Uterus (tissue), 3 donors: ENCODE measurements at regions not wholly inside any gene's neighbourhood (a gene's known extent, or its start where the extent isn't known, plus 50 kb on each side); places are given as distances from the start of the nearest gene placed in this dataset.

ENCODE experiments used
- DNase-seq, 2 donors: peaks; one replicate each; pipeline ENCODE4 v3.0.0-alpha.2; 2019 to 2020
- H3K27ac ChIP-seq, 2 donors: fragments of 200-600 bp; sonication (generic); 1 replicate in 1 of 2; 2 replicates in 1 of 2; pipeline ENCODE4 v1.5.1; 2016 to 2018
- H3K27me3 ChIP-seq, 2 donors: fragments of 200-600 bp; sonication (generic); one replicate each; pipeline ENCODE4 v1.5.1; 2018 to 2019; ENCODE audit warnings: control low read depth in 1 of 2
- H3K36me3 ChIP-seq, 2 donors: fragments of 200-600 bp; sonication (generic); one replicate each; pipeline ENCODE4 v1.5.1; 2019; ENCODE audit warnings: control low read depth in 1 of 2
- H3K4me1 ChIP-seq, 2 donors: fragments of 200-600 bp; sonication (generic); one replicate each; pipeline ENCODE4 v1.5.1; 2018 to 2019; ENCODE audit warnings: control low read depth in 1 of 2
- H3K4me3 ChIP-seq, 2 donors: fragments of 200-600 bp; sonication (generic); 1 replicate in 1 of 2; 2 replicates in 1 of 2; pipeline ENCODE4 v1.5.1; 2018 to 2019; ENCODE audit warnings: mild to moderate bottlenecking in 1 of 2
- H3K9me3 ChIP-seq, 2 donors: fragments of 200-600 bp; sonication (generic); one replicate each; pipeline ENCODE4 v1.5.1; 2019; ENCODE audit warnings: control low read depth in 1 of 2
- POLR2A ChIP-seq, 2 donors: fragments of 450-650 bp; IDR thresholded peaks; one replicate each; pipeline ENCODE4 v1.6.1; 2016; ENCODE audit warnings: antibody characterized with exemption in 2 of 2, mild to moderate bottlenecking in 1 of 2, moderate library complexity in 1 of 2
- intact Hi-C: fragments of 100-400 bp; cut with DNase I; formaldehyde crosslinking; loops from one replicate; pipeline ENCODE4 v1.15.1; 2023; ENCODE audit warnings: low total_unique reads
- TF ChIP-seq, protein P1 (sequence below), 4 experiments: fragments of 200-600 bp in 2 of 4; fragments of 450-650 bp in 2 of 4; sonication (generic) in 2 of 4; IDR thresholded peaks; one replicate each; pipeline ENCODE4 v1.5.1; 2016 to 2019; ENCODE audit warnings: antibody characterized with exemption in 4 of 4, mild to moderate bottlenecking in 2 of 4, moderate library complexity in 1 of 4
- donor health status: DM: yes; HTN: yes; CAD: no.

DNA sequence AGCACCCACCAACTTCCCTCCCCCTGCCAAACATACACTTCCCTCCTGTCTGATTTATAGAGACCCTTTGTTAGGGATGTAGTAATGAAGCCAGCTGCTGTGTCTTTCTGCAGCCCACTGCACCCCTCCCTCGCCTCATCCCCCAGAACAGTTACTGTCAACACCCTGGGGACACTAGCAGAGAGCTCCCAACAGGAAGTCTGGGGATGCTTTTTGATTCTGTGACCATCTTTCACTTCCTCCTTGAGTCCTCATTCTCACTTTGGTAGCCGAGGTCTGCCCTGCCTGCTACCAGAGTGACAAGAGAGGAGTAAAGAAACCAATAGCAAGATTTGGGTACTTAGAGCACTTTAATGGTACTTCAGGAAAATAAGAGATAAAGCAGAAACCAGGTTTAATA, 201.6 kb downstream of the SATB1 start:
- TF ChIP-seq POLR2A (IDR thresholded peaks at IDR 0.05): no peak
- TF ChIP-seq, protein P1, sequence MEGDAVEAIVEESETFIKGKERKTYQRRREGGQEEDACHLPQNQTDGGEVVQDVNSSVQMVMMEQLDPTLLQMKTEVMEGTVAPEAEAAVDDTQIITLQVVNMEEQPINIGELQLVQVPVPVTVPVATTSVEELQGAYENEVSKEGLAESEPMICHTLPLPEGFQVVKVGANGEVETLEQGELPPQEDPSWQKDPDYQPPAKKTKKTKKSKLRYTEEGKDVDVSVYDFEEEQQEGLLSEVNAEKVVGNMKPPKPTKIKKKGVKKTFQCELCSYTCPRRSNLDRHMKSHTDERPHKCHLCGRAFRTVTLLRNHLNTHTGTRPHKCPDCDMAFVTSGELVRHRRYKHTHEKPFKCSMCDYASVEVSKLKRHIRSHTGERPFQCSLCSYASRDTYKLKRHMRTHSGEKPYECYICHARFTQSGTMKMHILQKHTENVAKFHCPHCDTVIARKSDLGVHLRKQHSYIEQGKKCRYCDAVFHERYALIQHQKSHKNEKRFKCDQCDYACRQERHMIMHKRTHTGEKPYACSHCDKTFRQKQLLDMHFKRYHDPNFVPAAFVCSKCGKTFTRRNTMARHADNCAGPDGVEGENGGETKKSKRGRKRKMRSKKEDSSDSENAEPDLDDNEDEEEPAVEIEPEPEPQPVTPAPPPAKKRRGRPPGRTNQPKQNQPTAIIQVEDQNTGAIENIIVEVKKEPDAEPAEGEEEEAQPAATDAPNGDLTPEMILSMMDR (IDR thresholded peaks at IDR 0.05): no peak
- Histone ChIP-seq H3K27me3 (no peaks in the 10 kb centered on the region), H3K4me1 (no peaks in the 10 kb centered on the region), H3K9me3 (no peaks in the 10 kb centered on the region), H3K4me3 (no peak overlapping the region), H3K36me3 (no peaks in the 10 kb centered on the region), H3K27ac (no peak overlapping the region)
- no peak for DNase-seq
- intact Hi-C loops: no loop called here

DNA sequence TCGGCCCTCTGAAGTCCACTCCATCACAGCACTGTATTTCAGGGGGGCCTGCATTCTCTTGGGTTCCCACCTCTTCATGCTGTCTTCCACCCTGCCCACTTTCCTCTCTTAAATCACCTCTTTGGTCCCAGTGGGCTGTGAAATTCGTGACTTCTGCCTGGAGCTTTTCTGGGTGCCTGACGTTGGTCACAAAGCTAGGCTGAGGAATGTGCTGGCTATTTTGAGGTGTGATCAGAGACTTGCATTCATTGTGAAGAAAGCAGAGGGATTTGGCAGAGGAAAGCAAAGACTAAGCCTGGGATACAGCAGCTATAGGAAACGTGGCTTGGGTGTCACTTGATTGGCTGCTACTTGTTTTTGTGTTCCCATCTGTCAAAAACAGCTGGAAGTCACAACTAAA, 202.5 kb downstream of the SATB1 start:
- Histone ChIP-seq H3K9me3 (no peaks in the 10 kb centered on the region), H3K4me3 (no peak overlapping the region), H3K36me3 (no peaks in the 10 kb centered on the region), H3K4me1 (no peaks in the 10 kb centered on the region), H3K27ac (no peak overlapping the region), H3K27me3 (no peaks in the 10 kb centered on the region)
- no peak for TF ChIP-seq POLR2A (IDR thresholded peaks at IDR 0.05)
- TF ChIP-seq, protein P1 (IDR thresholded peaks at IDR 0.05): no peak
- no peak for DNase-seq
- intact Hi-C loops: no loop called here

DNA sequence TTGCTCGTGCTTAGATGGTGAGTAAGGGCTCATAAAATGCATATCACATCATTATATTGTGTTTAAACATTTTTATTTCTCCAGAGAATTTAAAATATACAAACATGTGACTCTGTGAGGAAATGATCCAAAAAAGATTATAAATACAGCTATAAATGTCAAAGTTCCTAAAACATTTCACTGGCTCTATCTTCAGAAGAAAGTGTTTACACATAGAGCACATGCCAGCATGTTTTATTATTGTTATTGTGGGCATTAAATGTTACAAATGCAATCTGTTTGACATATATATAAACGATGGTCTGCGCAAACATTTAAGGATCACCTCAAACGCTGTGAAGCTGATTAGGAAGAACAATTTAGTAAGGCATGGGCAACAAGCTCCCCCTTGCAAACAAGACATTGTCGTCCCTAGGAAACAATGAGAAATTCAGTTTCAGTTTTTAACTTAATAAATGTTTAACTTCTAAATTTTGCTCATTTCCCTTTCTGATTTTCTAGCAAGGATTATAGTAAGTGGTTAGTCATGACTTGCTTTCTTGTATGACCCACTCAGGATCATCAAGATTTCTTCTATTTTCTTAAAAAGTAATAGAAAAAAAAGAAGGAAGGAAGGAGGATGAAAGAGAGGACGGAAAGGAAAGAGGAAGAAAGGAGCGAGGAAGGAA, 207.5 kb downstream of the SATB1 start:
- H3K4me1 ChIP-seq: no peaks in the 10 kb centered on the region
- TF ChIP-seq, protein P1 (IDR thresholded peaks at IDR 0.05): no peak
- TF ChIP-seq POLR2A (IDR thresholded peaks at IDR 0.05): no peak
- no peak overlapping the region for H3K4me3 ChIP-seq
- no peak overlapping the region for H3K27ac ChIP-seq
- H3K27me3 ChIP-seq: no peaks in the 10 kb centered on the region
- H3K9me3 ChIP-seq: no peaks in the 10 kb centered on the region
- intact Hi-C loops: no loop called here
- no peak for DNase-seq
- H3K36me3 ChIP-seq: no peaks in the 10 kb centered on the region

DNA sequence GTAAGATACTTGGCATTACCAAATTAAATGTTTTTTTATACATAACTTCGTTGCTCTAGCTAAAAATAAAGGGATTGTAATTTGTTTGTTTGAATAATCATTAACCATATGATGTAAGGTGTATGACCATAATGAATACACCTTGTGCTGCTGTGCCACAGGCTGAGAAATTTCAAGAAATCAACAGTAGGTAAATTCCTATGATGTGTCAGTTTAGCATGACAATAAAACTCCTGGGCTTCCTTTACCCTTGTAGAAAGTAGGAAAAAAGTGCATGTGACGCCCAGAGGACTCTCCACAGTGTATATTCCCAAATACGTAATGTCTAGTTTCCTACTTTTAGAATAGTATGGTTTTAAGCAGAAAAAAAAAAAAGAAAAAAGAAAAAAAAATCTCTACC, 208.1 kb downstream of the SATB1 start:
- intact Hi-C loops: no loop called here
- TF ChIP-seq, protein P1 (IDR thresholded peaks at IDR 0.05): no peak
- TF ChIP-seq POLR2A (IDR thresholded peaks at IDR 0.05): no peak
- H3K27ac ChIP-seq: no peak overlapping the region

DNA sequence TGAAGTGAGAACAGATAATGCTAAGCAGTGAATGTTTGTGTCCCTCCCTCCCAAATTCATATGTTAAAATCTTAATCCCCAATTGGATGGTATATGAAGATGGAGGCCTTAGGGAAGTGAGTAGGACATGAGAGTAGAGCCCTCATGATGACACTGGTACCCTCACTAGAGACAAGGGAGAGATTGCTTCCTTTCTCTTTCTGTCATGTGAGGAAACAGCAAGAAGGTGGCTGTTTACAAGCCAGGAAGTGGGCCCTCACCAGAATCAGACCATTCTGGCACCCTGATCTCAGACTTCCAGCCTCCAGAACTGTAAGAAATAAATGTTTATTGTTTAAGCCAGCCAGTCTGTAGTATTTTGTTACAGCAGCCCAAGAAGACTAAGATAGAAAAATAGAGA, 209.5 kb downstream of the SATB1 start:
- no peaks in the 10 kb centered on the region for H3K4me1 ChIP-seq
- no peak overlapping the region for H3K27ac ChIP-seq
- no peaks in the 10 kb centered on the region for H3K27me3 ChIP-seq
- TF ChIP-seq, protein P1 (IDR thresholded peaks at IDR 0.05): no peak
- no peak for TF ChIP-seq POLR2A (IDR thresholded peaks at IDR 0.05)
- no peak for DNase-seq
- no peaks in the 10 kb centered on the region for H3K36me3 ChIP-seq
- no peaks in the 10 kb centered on the region for H3K9me3 ChIP-seq
- no peak overlapping the region for H3K4me3 ChIP-seq
- intact Hi-C loops: no loop called here

More for the DNA sequence above, 208.1 kb downstream of the SATB1 start:
- H3K4me1 ChIP-seq: no peaks in the 10 kb centered on the region
- H3K9me3 ChIP-seq: no peaks in the 10 kb centered on the region
- DNase-seq: no peak
- H3K27me3 ChIP-seq: no peaks in the 10 kb centered on the region
- H3K36me3 ChIP-seq: no peaks in the 10 kb centered on the region
- no peak overlapping the region for H3K4me3 ChIP-seq
